ENCODE measurements at regions not wholly inside any gene's neighbourhood (a gene's known extent, or its start where the extent isn't known, plus 50 kb on each side); places are given as distances from the start of the nearest gene placed in this dataset.

- TF ChIP-seq CBX5 (IDR thresholded peaks at IDR 0.05; ENCODE audit: low read depth, low read length) (no peak), MAX (IDR thresholded peaks at IDR 0.05) (no peak), SP1 (IDR thresholded peaks at IDR 0.05; ENCODE audit: low read depth, low read length) (no peak), TAF7 (optimal IDR thresholded peaks at IDR 0.05; ENCODE audit: borderline replicate concordance, low read depth, low read length) (no peak), E2F6 (IDR thresholded peaks at IDR 0.05) (no peak), TEAD4 (IDR thresholded peaks at IDR 0.05; ENCODE audit: low read depth, low read length) (no peak), SP2 (IDR thresholded peaks at IDR 0.05; ENCODE audit: low read length) (no peak), PHF8 (conservative IDR thresholded peaks at IDR 0.05; ENCODE audit: low read depth, low read length) (no peak), CBX8 (IDR thresholded peaks at IDR 0.05; ENCODE audit: borderline replicate concordance, low read depth, low read length) (no peak)
Measured at GRCh38 chr9:96154081-96154480, 147.9 kb downstream of the HSD17B3 start (continued).
